Lower lobe of right lung (tissue), 2 donors: ENCODE measurements at regions not wholly inside any gene's neighbourhood (a gene's known extent, or its start where the extent isn't known, plus 50 kb on each side); places are given as distances from the start of the nearest gene placed in this dataset.

Experiments
- ATAC-seq, 2 donors: fragments of 200-7000 bp; cut with Tn5 transposase; one replicate each; pipeline ENCODE4 v1.9.1; 2020 to 2022; ENCODE audit warnings: mild to moderate bottlenecking in 2 of 2, moderate library complexity in 2 of 2
- DNase-seq: peaks from one replicate; pipeline ENCODE4 v3.0.0-alpha.2; 2020
- H3K27ac ChIP-seq: fragments of 200-600 bp; one replicate; pipeline ENCODE4 v1.8.0; 2022
- H3K27me3 ChIP-seq: fragments of 200-600 bp; one replicate; pipeline ENCODE4 v1.8.0; 2022; ENCODE audit warnings: low read depth
- H3K36me3 ChIP-seq: fragments of 200-600 bp; one replicate; pipeline ENCODE4 v1.8.0; 2022; ENCODE audit warnings: mild to moderate bottlenecking
- H3K4me1 ChIP-seq: fragments of 200-600 bp; one replicate; pipeline ENCODE4 v1.8.0; 2022
- H3K4me3 ChIP-seq: fragments of 200-600 bp; one replicate; pipeline ENCODE4 v1.8.0; 2022; ENCODE audit warnings: mild to moderate bottlenecking
- H3K9me3 ChIP-seq: fragments of 200-600 bp; one replicate; pipeline ENCODE4 v1.8.0; 2022
- intact Hi-C: fragments of 100-400 bp; cut with DNase I; formaldehyde crosslinking; loops from one replicate; pipeline ENCODE4 v1.11.0; 2022
- TF ChIP-seq, protein P1 (sequence below): fragments of 200-600 bp; IDR thresholded peaks from one replicate; pipeline ENCODE4 v1.8.0; 2022; ENCODE audit warnings: antibody characterized with exemption, mild to moderate bottlenecking
- donor health status: DM: no; HTN: yes; CAD: no; lungs with severe emphysema.

DNA sequence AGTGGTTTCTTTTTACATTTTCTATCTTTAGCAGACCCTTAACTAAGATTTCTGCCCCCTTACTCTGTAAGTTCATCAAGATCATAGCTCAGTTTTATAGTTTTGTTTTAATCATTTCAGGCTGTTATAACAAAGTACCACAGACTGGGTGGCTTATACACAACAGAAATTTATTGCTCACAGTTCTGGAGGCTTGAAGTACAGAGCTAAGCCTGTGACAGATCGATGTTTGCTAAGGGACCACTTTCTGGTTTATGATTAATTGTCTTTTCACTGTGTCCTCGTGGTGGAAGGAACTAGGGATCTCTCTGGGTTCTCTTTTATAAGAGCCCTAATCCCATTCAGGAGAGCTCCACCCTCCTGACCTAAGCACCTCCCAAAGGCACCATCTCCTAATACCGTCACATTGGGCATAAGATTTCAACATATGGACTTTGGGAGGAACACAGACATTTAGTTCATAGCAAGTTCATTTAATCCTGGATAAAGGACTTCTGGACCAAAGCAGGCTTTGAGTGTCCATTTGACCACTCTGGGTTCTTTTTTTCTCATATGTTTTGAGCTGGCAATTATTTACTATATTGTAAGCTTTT lies 137.0 kb upstream of the IL15 start:
- no peak overlapping the region for H3K4me3 ChIP-seq
- TF ChIP-seq, protein P1, sequence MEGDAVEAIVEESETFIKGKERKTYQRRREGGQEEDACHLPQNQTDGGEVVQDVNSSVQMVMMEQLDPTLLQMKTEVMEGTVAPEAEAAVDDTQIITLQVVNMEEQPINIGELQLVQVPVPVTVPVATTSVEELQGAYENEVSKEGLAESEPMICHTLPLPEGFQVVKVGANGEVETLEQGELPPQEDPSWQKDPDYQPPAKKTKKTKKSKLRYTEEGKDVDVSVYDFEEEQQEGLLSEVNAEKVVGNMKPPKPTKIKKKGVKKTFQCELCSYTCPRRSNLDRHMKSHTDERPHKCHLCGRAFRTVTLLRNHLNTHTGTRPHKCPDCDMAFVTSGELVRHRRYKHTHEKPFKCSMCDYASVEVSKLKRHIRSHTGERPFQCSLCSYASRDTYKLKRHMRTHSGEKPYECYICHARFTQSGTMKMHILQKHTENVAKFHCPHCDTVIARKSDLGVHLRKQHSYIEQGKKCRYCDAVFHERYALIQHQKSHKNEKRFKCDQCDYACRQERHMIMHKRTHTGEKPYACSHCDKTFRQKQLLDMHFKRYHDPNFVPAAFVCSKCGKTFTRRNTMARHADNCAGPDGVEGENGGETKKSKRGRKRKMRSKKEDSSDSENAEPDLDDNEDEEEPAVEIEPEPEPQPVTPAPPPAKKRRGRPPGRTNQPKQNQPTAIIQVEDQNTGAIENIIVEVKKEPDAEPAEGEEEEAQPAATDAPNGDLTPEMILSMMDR, result no peak
- H3K9me3 ChIP-seq, result no peaks in the 10 kb centered on the region
- no peaks in the 10 kb centered on the region for H3K4me1 ChIP-seq
- ATAC-seq (no peak), DNase-seq (no peak)
- H3K27me3 ChIP-seq, result no peaks in the 10 kb centered on the region
- intact Hi-C loops, result no loop called here
- H3K27ac ChIP-seq, result no peak overlapping the region
- H3K36me3 ChIP-seq, result no peaks in the 10 kb centered on the region

DNA sequence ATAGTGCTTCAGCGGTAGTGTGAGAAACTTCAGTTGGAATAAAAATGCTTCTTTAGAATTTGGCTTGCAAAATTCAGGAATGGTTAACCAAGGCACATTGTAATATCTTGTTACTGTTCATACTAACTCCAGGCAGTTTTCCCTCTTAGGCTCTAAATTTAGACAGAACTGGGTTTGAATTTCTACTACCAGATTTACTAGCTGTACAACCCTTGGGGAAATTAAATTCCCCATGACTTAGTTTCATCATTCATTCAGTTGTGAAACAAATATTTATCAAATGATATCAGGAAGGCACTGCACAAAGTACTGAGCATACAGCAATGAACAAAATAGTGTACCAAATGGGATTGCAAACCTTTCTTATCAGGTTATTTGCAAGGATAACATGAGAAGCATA lies 135.0 kb upstream of the IL15 start:
- no peak overlapping the region for H3K27ac ChIP-seq
- no peaks in the 10 kb centered on the region for H3K36me3 ChIP-seq
- intact Hi-C loops, result no loop called here
- H3K27me3 ChIP-seq, result no peaks in the 10 kb centered on the region
- DNase-seq (no peak), ATAC-seq (no peak)
- H3K9me3 ChIP-seq, result no peaks in the 10 kb centered on the region
- H3K4me1 ChIP-seq, result no peaks in the 10 kb centered on the region
- TF ChIP-seq, protein P1, result no peak
- no peak overlapping the region for H3K4me3 ChIP-seq

DNA sequence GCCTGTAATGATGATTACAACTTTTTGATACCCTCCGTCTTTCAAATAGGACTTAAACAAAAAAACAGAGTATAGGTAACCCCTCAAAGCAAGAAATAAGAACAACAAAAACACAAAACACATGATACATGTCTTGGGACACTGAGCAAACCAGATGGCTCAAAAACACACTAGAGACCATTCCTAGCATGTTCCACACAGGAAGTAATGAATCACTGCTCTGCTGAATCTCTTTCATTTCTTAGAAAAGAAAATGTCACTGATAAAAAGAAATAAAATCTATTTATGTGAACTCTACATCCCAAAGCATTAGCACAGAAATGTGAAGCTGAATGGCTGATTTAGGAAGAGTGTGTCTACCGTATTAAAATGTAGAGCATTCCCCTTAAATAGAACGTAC lies 134.5 kb upstream of the IL15 start:
- no peaks in the 10 kb centered on the region for H3K9me3 ChIP-seq
- H3K4me1 ChIP-seq, result no peaks in the 10 kb centered on the region
- ATAC-seq, result no peak
- H3K27me3 ChIP-seq, result no peaks in the 10 kb centered on the region
- TF ChIP-seq, protein P1, result no peak
- H3K27ac ChIP-seq, result no peak overlapping the region
- H3K36me3 ChIP-seq, result no peaks in the 10 kb centered on the region
- no peak overlapping the region for H3K4me3 ChIP-seq
- DNase-seq, result no peak
- intact Hi-C loops, result no loop called here

DNA sequence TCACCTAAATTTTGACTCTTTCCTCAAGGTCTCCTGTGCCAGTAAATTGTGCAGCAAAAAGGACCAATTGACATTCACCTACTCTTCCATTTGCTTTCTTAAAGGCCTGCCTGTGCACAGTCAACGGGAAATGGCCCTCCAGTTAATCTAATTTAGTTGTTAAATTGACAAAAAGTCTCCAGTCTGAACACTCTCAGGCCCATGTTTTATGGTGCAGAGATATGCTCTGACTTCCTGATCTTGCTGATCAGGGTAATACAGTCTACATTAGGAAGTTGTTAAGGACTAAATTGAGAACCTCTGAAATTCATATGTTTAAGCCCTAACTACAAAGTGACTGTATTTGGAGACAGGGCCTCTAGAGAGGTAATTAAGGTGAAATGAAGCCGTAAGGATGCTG lies 133.6 kb upstream of the IL15 start:
- TF ChIP-seq, protein P1, result no peak
- ATAC-seq, result no peak
- H3K36me3 ChIP-seq, result no peaks in the 10 kb centered on the region
- no peaks in the 10 kb centered on the region for H3K27me3 ChIP-seq
- H3K4me1 ChIP-seq, result no peaks in the 10 kb centered on the region
- H3K27ac ChIP-seq, result no peak overlapping the region
- no peaks in the 10 kb centered on the region for H3K9me3 ChIP-seq
- DNase-seq, result no peak
- no peak overlapping the region for H3K4me3 ChIP-seq
- intact Hi-C loops, result no loop called here

DNA sequence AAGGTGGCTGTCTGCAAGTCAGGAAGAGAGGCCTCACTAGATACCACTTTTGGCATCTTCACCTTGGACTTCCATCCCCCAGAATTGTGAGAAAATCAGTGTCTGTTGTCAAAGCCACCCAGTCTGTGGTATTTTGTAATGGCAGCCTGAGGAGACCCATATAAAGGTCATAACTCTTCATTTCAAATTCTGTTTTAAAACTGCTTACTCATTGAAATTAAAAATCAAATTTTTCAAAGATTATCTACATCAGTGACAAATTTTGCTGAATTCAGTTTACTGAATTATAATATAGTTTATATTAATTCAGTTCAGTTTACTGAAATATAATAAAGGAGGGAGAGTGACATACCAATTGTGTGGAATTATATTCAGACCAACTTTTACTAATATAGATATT lies 133.1 kb upstream of the IL15 start:
- H3K4me3 ChIP-seq, result no peak overlapping the region
- H3K27me3 ChIP-seq, result no peaks in the 10 kb centered on the region
- intact Hi-C loops, result no loop called here
- TF ChIP-seq, protein P1, result no peak
- no peak overlapping the region for H3K27ac ChIP-seq
- H3K36me3 ChIP-seq, result no peaks in the 10 kb centered on the region
- no peaks in the 10 kb centered on the region for H3K9me3 ChIP-seq
- ATAC-seq, result no peak
- H3K4me1 ChIP-seq, result no peaks in the 10 kb centered on the region
- no peak for DNase-seq

DNA sequence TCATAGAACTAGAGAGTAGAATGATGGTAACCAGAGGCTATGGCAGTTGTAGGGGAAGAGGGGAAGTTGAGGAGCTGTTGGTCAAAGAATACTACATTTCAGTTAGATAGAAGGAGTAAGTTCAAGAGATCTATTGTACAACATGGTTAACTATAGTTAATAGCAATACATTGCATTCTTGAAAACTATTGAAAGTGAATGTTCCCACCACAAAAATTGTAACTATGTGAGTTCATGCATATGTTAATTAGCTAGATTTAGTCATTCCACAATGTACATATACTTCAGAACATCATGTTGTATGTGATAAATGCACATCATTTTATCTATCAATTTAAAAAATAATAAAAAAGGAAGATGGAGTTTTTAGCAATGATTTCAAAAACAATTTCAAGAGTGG lies 125.3 kb upstream of the IL15 start:
- Histone ChIP-seq H3K9me3 (no peaks in the 10 kb centered on the region), H3K4me3 (no peak overlapping the region), H3K27me3 (no peaks in the 10 kb centered on the region), H3K27ac (no peak overlapping the region), H3K4me1 (no peaks in the 10 kb centered on the region), H3K36me3 (no peaks in the 10 kb centered on the region)
- ATAC-seq (no peak), DNase-seq (no peak)
- intact Hi-C loops, result no loop called here
- TF ChIP-seq, protein P1, result no peak
